Esophagus squamous epithelium (tissue), 5 donors: ENCODE measurements at regions not wholly inside any gene's neighbourhood (a gene's known extent, or its start where the extent isn't known, plus 50 kb on each side); places are given as distances from the start of the nearest gene placed in this dataset.

ENCODE experiments used
- DNase-seq: peaks from one replicate; lab custom pipeline; 2025; lab: John Stamatoyannopoulos, UW
- H3K27ac ChIP-seq, 4 donors: fragments of 200-600 bp; sonication (generic); one replicate each; pipeline ENCODE4 v1.5.1; 2016 to 2019; ENCODE audit warnings: mild to moderate bottlenecking in 1 of 4
- H3K27me3 ChIP-seq, 4 donors: fragments of 200-600 bp; sonication (generic); 1 replicate in 3 of 4; 2 replicates in 1 of 4; pipeline versions ENCODE4 v1.5.1 to v1.6.0; 2017 to 2021; ENCODE audit warnings: antibody characterized with exemption in 1 of 4
- H3K36me3 ChIP-seq, 3 donors: fragments of 200-600 bp; sonication (generic); one replicate each; pipeline ENCODE4 v1.5.1; 2016 to 2019
- H3K4me1 ChIP-seq, 3 donors: fragments of 200-600 bp; sonication (generic); one replicate each; pipeline ENCODE4 v1.5.1; 2017 to 2019
- H3K4me3 ChIP-seq, 4 donors: fragments of 200-600 bp; sonication (generic); 1 replicate in 3 of 4; 2 replicates in 1 of 4; pipeline ENCODE4 v1.5.1; 2016 to 2019; ENCODE audit warnings: mild to moderate bottlenecking in 2 of 4, moderate library complexity in 1 of 4
- H3K9me3 ChIP-seq, 3 donors: fragments of 200-600 bp; sonication (generic); one replicate each; pipeline ENCODE4 v1.5.1; 2016 to 2019
- CTCF ChIP-seq, 6 experiments: fragments of 450-650 bp in 4 of 6; fragments of 200-600 bp in 2 of 6; sonication (generic) in 2 of 6; IDR thresholded peaks; one replicate each; pipeline ENCODE4 v1.5.1; 2016 to 2019; ENCODE audit warnings: antibody characterized with exemption in 6 of 6, mild to moderate bottlenecking in 4 of 6, moderate library complexity in 4 of 6
- POLR2A ChIP-seq, 4 donors: fragments of 450-650 bp; IDR thresholded peaks; one replicate each; pipeline ENCODE4 v1.6.1; 2017; ENCODE audit warnings: antibody characterized with exemption in 4 of 4, mild to moderate bottlenecking in 4 of 4, moderate library complexity in 3 of 4
- WGBS, 2 donors: methylation state at CpG; one replicate each; pipeline ENCODE4 v1.1.5; 2018; 5-methylcytosine and 5-hydroxymethylcytosine counted together
- intact Hi-C: fragments of 100-400 bp; cut with DNase I; formaldehyde crosslinking; loops from one replicate; pipeline ENCODE4 v1.15.0; 2022
- donor health status: DM: yes; HTN: yes; CAD: no.

- 83 to 86% methylated on average over 2 of the region's 2 CpGs for WGBS, 2 donors
- Histone ChIP-seq H3K4me3 (no peak overlapping the region), H3K27me3 (no peaks in the 10 kb centered on the region), H3K27ac (peak overlapping the region; percentile 54 to 79 (median 66)), H3K4me1 (peaks cover 0 to 57% (median 21%) of the 10 kb centered on the region in 3 donors), H3K9me3 (no peaks in the 10 kb centered on the region), H3K36me3 (no peaks in the 10 kb centered on the region)
- intact Hi-C loops: no loop called here
- TF ChIP-seq POLR2A (IDR thresholded peaks at IDR 0.05) (no peak), CTCF (IDR thresholded peaks at IDR 0.05) (no peak)
- DNase-seq: no peak
These were observed 144.2 kb upstream of the FRMD6 start for GRCh38 chr14:51507511-51507905.

- 18 to 21% methylated on average over 10 to 12 of the region's 13 CpGs for WGBS, 2 donors
- H3K9me3 ChIP-seq: no peaks in the 10 kb centered on the region
- no peak for DNase-seq
- peaks cover 0 to 62% (median 21%) of the 10 kb centered on the region in 3 donors for H3K4me1 ChIP-seq
- H3K27me3 ChIP-seq: no peaks in the 10 kb centered on the region
- peak overlapping the region; percentile 54 to 79 (median 66) for H3K27ac ChIP-seq
- intact Hi-C loops: no loop called here
- H3K4me3 ChIP-seq: no peak overlapping the region
- H3K36me3 ChIP-seq: no peaks in the 10 kb centered on the region
- TF ChIP-seq POLR2A (IDR thresholded peaks at IDR 0.05): no peak
- no peak for TF ChIP-seq CTCF (IDR thresholded peaks at IDR 0.05)
These were observed 143.7 kb upstream of the FRMD6 start for GRCh38 chr14:51507906-51508511.

- Histone ChIP-seq H3K4me1 (peaks cover 0 to 43% (median 18%) of the 10 kb centered on the region in 3 donors), H3K4me3 (no peak overlapping the region), H3K36me3 (no peaks in the 10 kb centered on the region), H3K27ac (no peak overlapping the region), H3K9me3 (no peaks in the 10 kb centered on the region), H3K27me3 (no peaks in the 10 kb centered on the region)
- intact Hi-C loops: no loop called here
- no peak for DNase-seq
- no peak for TF ChIP-seq CTCF (IDR thresholded peaks at IDR 0.05)
- no peak for TF ChIP-seq POLR2A (IDR thresholded peaks at IDR 0.05)
These were observed 140.4 kb upstream of the FRMD6 start for GRCh38 chr14:51511265-51511664.

- intact Hi-C loops: no loop called here
- Histone ChIP-seq H3K9me3 (no peaks in the 10 kb centered on the region), H3K4me3 (no peak overlapping the region), H3K27me3 (no peaks in the 10 kb centered on the region), H3K36me3 (no peaks in the 10 kb centered on the region), H3K4me1 (peaks cover 0 to 48% (median 14%) of the 10 kb centered on the region in 3 donors), H3K27ac (no peak overlapping the region)
- DNase-seq: no peak
- WGBS, 2 donors: 60 to 87% methylated on average over 1 to 2 of the region's 2 CpGs
- TF ChIP-seq CTCF (IDR thresholded peaks at IDR 0.05) (no peak), POLR2A (IDR thresholded peaks at IDR 0.05) (no peak)
These were observed 139.4 kb upstream of the FRMD6 start for GRCh38 chr14:51512316-51512715.

- no peak for DNase-seq
- TF ChIP-seq CTCF (IDR thresholded peaks at IDR 0.05) (no peak), POLR2A (IDR thresholded peaks at IDR 0.05) (no peak)
- WGBS, 2 donors: 69 to 89% methylated on average over 3 of the region's 3 CpGs
- H3K9me3 ChIP-seq: no peaks in the 10 kb centered on the region
- H3K27ac ChIP-seq: no peak overlapping the region
- intact Hi-C loops: no loop called here
- peaks cover 0 to 45% (median 5%) of the 10 kb centered on the region in 3 donors for H3K4me1 ChIP-seq
- H3K4me3 ChIP-seq: no peak overlapping the region
- no peaks in the 10 kb centered on the region for H3K36me3 ChIP-seq
- no peaks in the 10 kb centered on the region for H3K27me3 ChIP-seq
These were observed 138.4 kb upstream of the FRMD6 start for GRCh38 chr14:51513281-51513680.
